GM06990 (cell line): ENCODE measurements at regions not wholly inside any gene's neighbourhood (a gene's known extent, or its start where the extent isn't known, plus 50 kb on each side); places are given as distances from the start of the nearest gene placed in this dataset.
"Not testable (repeated sequence)": the region's sequence is repeated elsewhere in the genome, so short reads cannot be mapped to it uniquely, and the experiment has no call there.

Source experiments
- DNase-seq: peaks from one replicate; pipeline ENCODE4 v3.0.0-alpha.2; 2011; ENCODE audit not compliant: insufficient read length; ENCODE audit errors: extremely low read depth
- H3K27me3 ChIP-seq: replicated peaks from 2 replicates; pipeline ENCODE4 v1.6.0; 2011; ENCODE audit warnings: low read length; ENCODE audit not compliant: control insufficient read depth, insufficient read depth
- H3K36me3 ChIP-seq: 2 replicates; pipeline ENCODE4 v1.5.1; 2011; ENCODE audit warnings: low read length; ENCODE audit not compliant: control insufficient read depth, insufficient read depth
- H3K4me3 ChIP-seq: replicated peaks from 2 replicates; pipeline ENCODE4 v1.5.1; 2011; ENCODE audit warnings: low read depth, mild to moderate bottlenecking, control low read depth, low read length
- CTCF ChIP-seq: IDR thresholded peaks from 2 replicates; pipeline ENCODE4 v1.5.1; 2011; ENCODE audit warnings: low read length, control low read depth, mild to moderate bottlenecking, inconsistent platforms; ENCODE audit not compliant: insufficient read depth, poor library complexity, severe bottlenecking

GRCh38 chr13:19050901-19051300 lies 130.7 kb downstream of the TUBA3C start:
- DNase-seq: no peak
- Histone ChIP-seq H3K27me3 (no peaks in the 10 kb centered on the region), H3K36me3 (no peaks in the 10 kb centered on the region), H3K4me3 (no peak overlapping the region)
- TF ChIP-seq CTCF: no peak

- H3K36me3 ChIP-seq, H3K27me3 ChIP-seq, H3K4me3 ChIP-seq, DNase-seq: not testable (repeated sequence)
These were observed 132.0 kb downstream of the TUBA3C start for GRCh38 chr13:19049624-19050023.

GRCh38 chr13:19048381-19048780 lies 133.2 kb downstream of the TUBA3C start:
- TF ChIP-seq CTCF: no peak
- no peak for DNase-seq
- H3K4me3 ChIP-seq: no peak overlapping the region
- no peaks in the 10 kb centered on the region for H3K27me3 ChIP-seq
- H3K36me3 ChIP-seq: no peaks in the 10 kb centered on the region

- no peak for DNase-seq
- no peak for TF ChIP-seq CTCF
- no peaks in the 10 kb centered on the region for H3K27me3 ChIP-seq
- H3K4me3 ChIP-seq: no peak overlapping the region
- H3K36me3 ChIP-seq: no peaks in the 10 kb centered on the region
These were observed 158.5 kb downstream of the TUBA3C start for GRCh38 chr13:19023115-19023514.

- no peak for DNase-seq
- H3K27me3 ChIP-seq: no peaks in the 10 kb centered on the region
- no peak for TF ChIP-seq CTCF
- no peak overlapping the region for H3K4me3 ChIP-seq
- no peaks in the 10 kb centered on the region for H3K36me3 ChIP-seq
These were observed 160.6 kb downstream of the TUBA3C start for GRCh38 chr13:19020988-19021387.

GRCh38 chr13:18998389-18998788 lies 183.2 kb downstream of the TUBA3C start:
- no peaks in the 10 kb centered on the region for H3K27me3 ChIP-seq
- no peak for TF ChIP-seq CTCF
- H3K4me3 ChIP-seq: no peak overlapping the region

More at GRCh38 chr13:18998389-18998788, 183.2 kb downstream of the TUBA3C start:
- no peak for DNase-seq
- H3K36me3 ChIP-seq: no peaks in the 10 kb centered on the region
